ES-I3 (cell line): ENCODE measurements at regions not wholly inside any gene's neighbourhood (a gene's known extent, or its start where the extent isn't known, plus 50 kb on each side); places are given as distances from the start of the nearest gene placed in this dataset.

ENCODE experiments used
- H3K36me3 ChIP-seq: 2 replicates; pipeline ENCODE4 v1.6.1; 2013; ENCODE audit warnings: mild to moderate bottlenecking, low read length, control low read depth, moderate library complexity; ENCODE audit not compliant: insufficient read depth
- H3K4me1 ChIP-seq: 2 replicates; pipeline ENCODE4 v1.6.1; 2013; ENCODE audit warnings: mild to moderate bottlenecking, control low read depth, low read length; ENCODE audit not compliant: insufficient read depth
- H3K9ac ChIP-seq: 2 replicates; pipeline ENCODE4 v1.6.1; 2013; ENCODE audit warnings: low read depth, mild to moderate bottlenecking, low read length, moderate library complexity
- H3K9me3 ChIP-seq: 2 replicates; pipeline ENCODE4 v1.6.1; 2013; ENCODE audit warnings: mild to moderate bottlenecking, low read length, moderate library complexity; ENCODE audit not compliant: control insufficient read depth, insufficient read depth

DNA sequence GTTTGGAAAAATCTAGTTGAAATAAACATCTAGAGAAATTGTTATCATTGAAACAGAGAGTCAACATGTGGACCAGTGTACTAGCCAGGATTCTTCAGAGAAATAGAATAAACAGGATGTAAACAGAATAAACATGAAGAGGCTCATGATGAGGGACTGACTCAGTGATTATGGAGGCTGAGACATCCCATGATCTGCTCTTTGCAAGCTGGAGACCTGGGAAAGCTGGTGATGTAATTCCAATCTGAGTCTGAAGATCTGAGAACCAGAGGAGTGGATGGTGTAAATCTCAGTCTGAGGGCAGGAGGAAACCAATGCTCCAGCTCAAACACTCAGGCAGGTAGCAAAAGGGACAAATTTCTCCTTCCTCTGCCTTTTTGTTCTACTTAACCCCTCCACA lies 62.9 kb upstream of the FAM180A start:
- Histone ChIP-seq H3K36me3 (no peaks in the 10 kb centered on the region), H3K9ac (no peak overlapping the region), H3K9me3 (no peaks in the 10 kb centered on the region), H3K4me1 (no peaks in the 10 kb centered on the region)

DNA sequence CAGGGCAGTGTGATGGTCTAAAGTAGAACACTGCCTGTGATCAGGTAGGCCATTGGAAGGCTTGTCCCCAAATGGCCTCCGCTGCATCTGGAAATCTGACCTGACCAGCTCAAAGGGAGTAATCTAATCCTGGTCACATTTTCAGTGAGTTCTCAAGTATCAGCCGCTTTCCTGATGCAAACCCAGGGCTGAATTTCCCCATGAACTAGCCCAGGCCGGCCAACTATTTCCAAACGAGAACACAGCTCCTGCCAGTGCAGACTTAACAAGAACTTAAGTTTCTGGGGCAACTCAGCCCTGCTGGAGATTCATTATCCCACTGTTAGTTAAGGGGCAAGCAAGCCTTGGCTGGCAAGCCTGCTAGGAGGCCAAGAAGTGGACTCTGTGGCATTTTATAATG lies 59.6 kb upstream of the FAM180A start:
- no peaks in the 10 kb centered on the region for H3K4me1 ChIP-seq
- H3K36me3 ChIP-seq: no peaks in the 10 kb centered on the region
- H3K9ac ChIP-seq: no peak overlapping the region
- H3K9me3 ChIP-seq: no peaks in the 10 kb centered on the region

GRCh38 chr7:135803143-135803542 lies 54.5 kb upstream of the FAM180A start:
- Histone ChIP-seq H3K36me3 (no peaks in the 10 kb centered on the region), H3K9ac (no peak overlapping the region), H3K9me3 (no peaks in the 10 kb centered on the region), H3K4me1 (no peaks in the 10 kb centered on the region)

DNA sequence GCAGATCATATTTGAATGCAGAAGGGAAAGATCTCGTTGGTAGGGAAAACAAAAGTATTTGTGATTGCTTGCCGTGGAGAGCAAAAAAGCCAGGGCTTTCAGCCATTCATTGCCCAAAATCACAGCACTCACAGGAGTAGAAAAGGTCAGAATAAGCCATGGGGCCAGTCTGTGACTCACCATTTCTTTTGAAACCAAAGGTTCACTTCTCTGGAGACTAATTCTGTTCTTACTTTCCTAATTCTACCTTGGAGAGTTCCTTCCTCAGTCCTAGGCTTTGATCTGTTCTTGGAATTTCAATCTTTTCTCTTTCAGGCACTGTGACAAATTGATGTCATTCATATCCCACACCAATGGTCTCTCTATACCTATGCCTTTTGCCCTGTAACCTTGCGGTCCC lies 54.1 kb upstream of the FAM180A start:
- Histone ChIP-seq H3K36me3 (no peaks in the 10 kb centered on the region), H3K9ac (no peak overlapping the region), H3K9me3 (no peaks in the 10 kb centered on the region), H3K4me1 (no peaks in the 10 kb centered on the region)

- Histone ChIP-seq H3K4me1 (no peaks in the 10 kb centered on the region), H3K9ac (no peak overlapping the region), H3K36me3 (no peaks in the 10 kb centered on the region), H3K9me3 (no peaks in the 10 kb centered on the region)
These were observed 53.3 kb upstream of the FAM180A start for GRCh38 chr7:135801877-135802276.

DNA sequence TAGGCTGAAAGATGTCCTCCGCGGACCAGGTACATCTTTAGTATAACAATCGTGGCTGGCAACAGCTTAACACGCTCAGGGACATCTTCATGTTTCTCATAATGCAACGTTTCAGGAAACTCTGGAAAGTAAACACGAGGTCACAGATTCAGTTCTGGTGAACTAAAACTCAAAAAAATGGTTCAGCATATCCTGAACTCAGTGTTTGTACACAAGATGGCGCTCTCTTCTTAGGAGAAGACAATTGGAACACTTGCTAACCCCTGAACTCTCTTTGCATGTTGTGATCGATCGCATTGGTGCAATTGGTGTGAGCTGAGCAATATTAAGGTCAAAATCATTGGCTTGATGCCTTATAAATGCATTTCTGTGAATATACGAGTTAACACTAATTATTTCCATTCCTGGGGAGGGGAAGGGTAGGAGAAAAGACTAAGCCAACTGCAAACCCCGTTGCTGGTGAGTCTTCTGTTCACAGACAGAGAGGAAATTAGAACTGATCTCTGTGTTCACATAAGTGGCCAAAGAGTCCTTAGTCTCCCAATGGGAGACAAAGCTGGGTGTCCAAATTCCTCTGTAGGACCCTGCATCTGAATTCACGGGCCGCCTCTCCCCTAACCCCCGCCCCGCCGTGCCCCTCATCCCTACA lies 52.6 kb upstream of the FAM180A start:
- no peaks in the 10 kb centered on the region for H3K4me1 ChIP-seq
- H3K9ac ChIP-seq: peak overlapping the region; percentile 18; the same call in 1 of the 2 replicates
- no peaks in the 10 kb centered on the region for H3K36me3 ChIP-seq
- no peaks in the 10 kb centered on the region for H3K9me3 ChIP-seq

DNA sequence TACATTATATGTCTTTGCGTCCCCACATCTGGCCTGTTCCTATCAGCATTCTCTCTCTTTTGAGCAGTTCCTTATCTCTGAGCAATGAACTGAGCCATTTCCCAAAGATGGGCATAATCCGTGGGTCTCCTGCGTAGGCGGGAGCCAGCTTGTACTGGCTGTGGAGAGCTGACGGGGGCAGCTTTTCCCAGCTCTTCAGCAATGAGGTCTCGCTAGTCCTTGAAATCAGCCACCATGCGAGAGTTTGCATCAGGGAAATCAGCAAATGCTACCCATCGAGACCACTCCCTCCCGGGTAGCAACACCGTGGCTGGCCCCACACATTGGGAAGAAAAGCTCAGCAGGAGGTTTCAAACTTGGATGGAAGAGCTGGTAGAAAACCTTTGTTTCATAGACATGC lies 51.9 kb upstream of the FAM180A start:
- H3K4me1 ChIP-seq: no peaks in the 10 kb centered on the region
- no peaks in the 10 kb centered on the region for H3K9me3 ChIP-seq
- no peaks in the 10 kb centered on the region for H3K36me3 ChIP-seq
- H3K9ac ChIP-seq: peak overlapping the region; percentile 18; the same call in 1 of the 2 replicates

DNA sequence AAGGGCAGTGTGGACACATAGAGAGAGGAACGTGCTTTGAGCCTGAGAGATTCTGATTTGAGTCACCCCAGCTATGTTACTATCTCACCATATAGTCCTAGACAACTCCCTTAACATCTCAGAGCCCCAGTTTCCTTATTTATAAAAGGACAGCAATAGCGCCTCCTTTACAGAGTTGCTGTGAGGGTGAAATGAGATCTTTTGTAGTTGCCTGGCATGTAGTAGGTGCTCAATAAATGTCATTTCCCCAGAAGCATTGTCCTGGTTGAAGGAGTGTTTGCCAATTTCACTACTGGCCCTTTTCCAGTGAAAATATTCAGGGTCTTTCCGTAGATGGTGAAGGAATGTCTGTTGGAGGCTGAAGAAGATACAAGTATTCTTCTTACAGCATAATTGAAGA lies 51.3 kb upstream of the FAM180A start:
- Histone ChIP-seq H3K36me3 (no peaks in the 10 kb centered on the region), H3K9me3 (no peaks in the 10 kb centered on the region), H3K4me1 (no peaks in the 10 kb centered on the region), H3K9ac (no peak overlapping the region)
